GM23338 (cell line): ENCODE measurements at regions not wholly inside any gene's neighbourhood (a gene's known extent, or its start where the extent isn't known, plus 50 kb on each side); places are given as distances from the start of the nearest gene placed in this dataset.

Experiments used
- ATAC-seq: fragments of 200-7000 bp; cut with Tn5 transposase; 3 replicates; pipeline ENCODE4 v1.9.1; 2020
- DNase-seq: peaks from one replicate; pipeline ENCODE4 v3.0.0-alpha.2; 2015; ENCODE audit warnings: low spot score
- H2AFZ ChIP-seq: fragments of 200-600 bp; sonication (generic); 2 replicates; pipeline ENCODE4 v1.8.0; 2016; ENCODE audit warnings: antibody characterized with exemption, mild to moderate bottlenecking, moderate library complexity
- H3F3A ChIP-seq: fragments of 200-600 bp; sonication (generic); replicated peaks from 2 replicates; pipeline ENCODE4 v1.8.0; 2017; ENCODE audit warnings: antibody characterized with exemption, mixed run types, low read depth
- H3K27ac ChIP-seq: fragments of 200-600 bp; sonication (generic); 2 replicates; pipeline ENCODE4 v1.6.1; 2016; ENCODE audit warnings: low read depth
- H3K27me3 ChIP-seq: fragments of 200-600 bp; sonication (generic); 2 replicates; pipeline ENCODE4 v1.8.0; 2016; ENCODE audit warnings: mild to moderate bottlenecking, mixed run types, moderate library complexity; ENCODE audit not compliant: insufficient read depth
- H3K36me3 ChIP-seq: fragments of 200-600 bp; sonication (generic); 2 replicates; pipeline ENCODE4 v1.8.0; 2016; ENCODE audit warnings: mild to moderate bottlenecking; ENCODE audit not compliant: insufficient read depth
- H3K4me1 ChIP-seq: fragments of 200-600 bp; sonication (generic); 2 replicates; pipeline ENCODE4 v1.8.0; 2016; ENCODE audit warnings: mild to moderate bottlenecking, moderate library complexity; ENCODE audit not compliant: insufficient read depth
- H3K4me2 ChIP-seq: fragments of 200-600 bp; sonication (generic); 2 replicates; pipeline ENCODE4 v1.7.1; 2017; ENCODE audit warnings: mixed run types
- H3K4me3 ChIP-seq: fragments of 200-600 bp; sonication (generic); 2 replicates; pipeline ENCODE4 v1.6.1; 2016; ENCODE audit warnings: mixed run types
- H3K79me2 ChIP-seq: fragments of 200-600 bp; sonication (generic); replicated peaks from 2 replicates; pipeline ENCODE4 v1.8.0; 2017; ENCODE audit warnings: mild to moderate bottlenecking; ENCODE audit not compliant: insufficient read depth
- H3K9me2 ChIP-seq: fragments of 200-600 bp; sonication (generic); 2 replicates; pipeline ENCODE4 v1.8.0; 2017; ENCODE audit not compliant: insufficient read depth
- H4K20me1 ChIP-seq: fragments of 200-600 bp; sonication (generic); replicated peaks from 2 replicates; pipeline ENCODE4 v1.8.0; 2017; ENCODE audit warnings: mild to moderate bottlenecking; ENCODE audit not compliant: insufficient read depth
- H3K27ac Mint-ChIP-seq: 2 replicates; pipeline ENCODE4 v1.8.0; 2020; ENCODE audit warnings: inconsistent platforms, mild to moderate bottlenecking, moderate library complexity, mixed read lengths
- H3K27me3 Mint-ChIP-seq: 3 replicates; pipeline ENCODE4 v1.8.0; 2022; ENCODE audit warnings: low read depth, mild to moderate bottlenecking, moderate library complexity, mixed read lengths, inconsistent platforms; ENCODE audit not compliant: insufficient read depth, poor library complexity
- H3K36me3 Mint-ChIP-seq: 3 replicates; pipeline ENCODE4 v1.8.0; 2021; ENCODE audit warnings: low read depth, mild to moderate bottlenecking, inconsistent platforms, moderate library complexity, mixed read lengths
- H3K4me1 Mint-ChIP-seq: 3 replicates; pipeline ENCODE4 v1.8.0; 2020; ENCODE audit warnings: mild to moderate bottlenecking, inconsistent platforms, mixed read lengths
- H3K4me3 Mint-ChIP-seq: 3 replicates; pipeline ENCODE4 v1.8.0; 2021; ENCODE audit warnings: moderate library complexity, mild to moderate bottlenecking, inconsistent platforms, mixed read lengths
- H3K9me3 Mint-ChIP-seq: 3 replicates; pipeline ENCODE4 v1.8.0; 2020; ENCODE audit warnings: moderate library complexity, mild to moderate bottlenecking, inconsistent platforms, mixed read lengths
- CREB1 ChIP-seq: fragments of 250-450 bp; sonication (Bioruptor Pico); IDR thresholded peaks from 2 replicates; pipeline ENCODE4 v1.5.0; 2020; ENCODE audit warnings: low read depth, mild to moderate bottlenecking, moderate library complexity
- CTCF ChIP-seq, 2 experiments: fragments of 200-600 bp in 1 of 2; sonication (generic) in 1 of 2; conservative IDR thresholded peaks; 2 replicates each; pipeline versions ENCODE4 v1.5.1 to v1.6.1; 2016 to 2017; ENCODE audit warnings: antibody characterized with exemption in 2 of 2, low read depth in 2 of 2, mild to moderate bottlenecking in 2 of 2, moderate library complexity in 1 of 2
- ETS1 ChIP-seq: IDR thresholded peaks from 2 replicates; pipeline ENCODE4 v1.6.1; 2016; ENCODE audit warnings: antibody characterized with exemption
- EZH2phosphoT487 ChIP-seq: fragments of 200-600 bp; sonication (generic); IDR thresholded peaks from one replicate; pipeline ENCODE4 v1.8.1; 2018; ENCODE audit warnings: antibody characterized with exemption; ENCODE audit not compliant: unreplicated experiment
- JUNB ChIP-seq: IDR thresholded peaks from one replicate; pipeline ENCODE4 v1.6.1; 2016; ENCODE audit warnings: antibody characterized with exemption; ENCODE audit not compliant: unreplicated experiment
- NANOG ChIP-seq: IDR thresholded peaks from 2 replicates; pipeline ENCODE4 v1.6.1; 2016; ENCODE audit warnings: antibody characterized with exemption, borderline replicate concordance
- POLR2AphosphoS5 ChIP-seq: IDR thresholded peaks from 2 replicates; pipeline ENCODE4 v1.6.1; 2016; ENCODE audit warnings: antibody characterized with exemption, low read depth
- REST ChIP-seq: IDR thresholded peaks from one replicate; pipeline ENCODE4 v1.6.1; 2018; ENCODE audit warnings: antibody characterized with exemption; ENCODE audit not compliant: unreplicated experiment
- STAT1 ChIP-seq: IDR thresholded peaks from one replicate; pipeline ENCODE4 v1.6.1; 2016; ENCODE audit warnings: antibody characterized with exemption; ENCODE audit not compliant: unreplicated experiment
- ZNF114 ChIP-seq: fragments of 250-450 bp; sonication (Bioruptor Pico); IDR thresholded peaks from 2 replicates; pipeline ENCODE4 v1.5.0; 2020; ENCODE audit warnings: mild to moderate bottlenecking, moderate library complexity
- ZNF331 ChIP-seq: fragments of 250-450 bp; sonication (Bioruptor Pico); IDR thresholded peaks from 2 replicates; pipeline ENCODE4 v1.5.0; 2020; ENCODE audit warnings: low read depth, mild to moderate bottlenecking, moderate library complexity

- ATAC-seq (no peak), DNase-seq (no peak)
- no peak overlapping the region for H2AFZ ChIP-seq
- no peak overlapping the region for H3K4me3 ChIP-seq
- H3K4me3 Mint-ChIP-seq: no peak overlapping the region; the same call in 2 of the 3 replicates
- no peaks in the 10 kb centered on the region; the same call in 2 of the 3 replicates for H3K9me3 Mint-ChIP-seq
- no peaks in the 10 kb centered on the region for H3K79me2 ChIP-seq
- H3K9me2 ChIP-seq: no peaks in the 10 kb centered on the region; the same call in 1 of the 2 replicates
- H3K36me3 ChIP-seq: no peaks in the 10 kb centered on the region
- H3K4me1 ChIP-seq: peaks cover 12% of the 10 kb centered on the region; the same call in 1 of the 2 replicates
- H3K4me2 ChIP-seq: no peak overlapping the region
- H3K36me3 Mint-ChIP-seq: no peaks in the 10 kb centered on the region
- no peaks in the 10 kb centered on the region for H4K20me1 ChIP-seq
- no peak overlapping the region for H3K27ac Mint-ChIP-seq
- H3K27me3 Mint-ChIP-seq: no peaks in the 10 kb centered on the region
- no peaks in the 10 kb centered on the region for H3K27me3 ChIP-seq
- H3K4me1 Mint-ChIP-seq: peaks cover 11% of the 10 kb centered on the region
- TF ChIP-seq ETS1 (no peak), EZH2phosphoT487 (no peak), ZNF114 (no peak), ZNF331 (CRISPR knock-in tag) (no peak), REST (no peak), JUNB (no peak), POLR2AphosphoS5 (no peak), STAT1 (no peak), CREB1 (no peak)
- no peak overlapping the region for H3K27ac ChIP-seq
- H3F3A ChIP-seq: no peaks in the 10 kb centered on the region
Measured at GRCh38 chr3:162269636-162270458, 773.2 kb downstream of the OTOL1 start.

- Mint-ChIP-seq H3K4me3 (no peak overlapping the region), H3K27ac (no peak overlapping the region), H3K9me3 (no peaks in the 10 kb centered on the region; the same call in 2 of the 3 replicates), H3K36me3 (no peaks in the 10 kb centered on the region), H3K4me1 (peaks cover 11% of the 10 kb centered on the region), H3K27me3 (no peaks in the 10 kb centered on the region)
- Histone ChIP-seq H3K4me1 (peaks cover 11% of the 10 kb centered on the region; the same call in 1 of the 2 replicates), H3F3A (no peaks in the 10 kb centered on the region), H3K79me2 (no peaks in the 10 kb centered on the region), H3K27me3 (no peaks in the 10 kb centered on the region), H3K9me2 (no peaks in the 10 kb centered on the region), H3K4me2 (no peak overlapping the region), H3K27ac (no peak overlapping the region), H4K20me1 (no peaks in the 10 kb centered on the region), H3K4me3 (no peak overlapping the region), H2AFZ (no peak overlapping the region), H3K36me3 (no peaks in the 10 kb centered on the region)
- DNase-seq (no peak), ATAC-seq (no peak)
- TF ChIP-seq NANOG (no peak), EZH2phosphoT487 (no peak), ZNF114 (no peak), STAT1 (no peak), CREB1 (no peak), ETS1 (no peak), REST (no peak), POLR2AphosphoS5 (no peak), ZNF331 (CRISPR knock-in tag) (no peak), JUNB (no peak), CTCF (conservative IDR thresholded peaks at IDR 0.05; ENCODE audit: low read depth in 2 of 2) (no peak)
Measured at GRCh38 chr3:162274070-162274469, 777.5 kb downstream of the OTOL1 start.
